OCI-LY1 (cell line): ENCODE measurements at regions not wholly inside any gene's neighbourhood (a gene's known extent, or its start where the extent isn't known, plus 50 kb on each side); places are given as distances from the start of the nearest gene placed in this dataset.

ENCODE experiments used
- H2AFZ ChIP-seq: fragments of 200-600 bp; sonication (generic), shearing (Covaris generic); 2 replicates; pipeline ENCODE4 v1.6.0; 2014; ENCODE audit warnings: antibody characterized with exemption, mild to moderate bottlenecking, low read length
- H3F3A ChIP-seq: fragments of 200-600 bp; sonication (generic), shearing (Covaris generic); 2 replicates; pipeline ENCODE4 v1.6.0; 2014; ENCODE audit warnings: mild to moderate bottlenecking, antibody characterized with exemption, low read length, moderate library complexity; ENCODE audit not compliant: insufficient read depth
- H3K27ac ChIP-seq: fragments of 200-600 bp; sonication (generic); 2 replicates; pipeline ENCODE4 v1.5.1; 2014; ENCODE audit warnings: low read length, mixed run types, mild to moderate bottlenecking, low read depth; ENCODE audit not compliant: poor library complexity, severe bottlenecking
- H3K27me3 ChIP-seq: fragments of 200-600 bp; sonication (generic); 2 replicates; pipeline ENCODE4 v1.6.0; 2014; ENCODE audit warnings: antibody characterized with exemption, mild to moderate bottlenecking, low read length, moderate library complexity; ENCODE audit not compliant: insufficient read depth
- H3K36me3 ChIP-seq: fragments of 200-600 bp; sonication (generic); 2 replicates; pipeline ENCODE4 v1.6.1; 2014; ENCODE audit warnings: mild to moderate bottlenecking, antibody characterized with exemption, low read length, moderate library complexity, mixed read lengths; ENCODE audit not compliant: insufficient read depth
- H3K4me1 ChIP-seq: fragments of 200-600 bp; sonication (generic); 2 replicates; pipeline ENCODE4 v1.5.1; 2014; ENCODE audit warnings: mild to moderate bottlenecking, low read length, moderate library complexity; ENCODE audit not compliant: insufficient read depth, severe bottlenecking
- H3K4me2 ChIP-seq: fragments of 200-600 bp; sonication (generic), shearing (Covaris generic); 2 replicates; pipeline ENCODE4 v1.6.1; 2014; ENCODE audit warnings: low read length
- H3K4me3 ChIP-seq: fragments of 200-600 bp; sonication (generic); 2 replicates; pipeline ENCODE4 v1.5.1; 2014; ENCODE audit warnings: low read length, low read depth, mild to moderate bottlenecking, mixed read lengths; ENCODE audit not compliant: poor library complexity, severe bottlenecking
- H3K79me2 ChIP-seq: fragments of 200-600 bp; shearing (Covaris generic); 2 replicates; pipeline ENCODE4 v1.6.1; 2016; ENCODE audit warnings: mixed run types, low read length, mixed read lengths; ENCODE audit not compliant: insufficient read depth
- H3K9ac ChIP-seq: fragments of 200-600 bp; sonication (generic), shearing (Covaris generic); 2 replicates; pipeline ENCODE4 v1.6.1; 2014; ENCODE audit warnings: mild to moderate bottlenecking, low read length, mixed read lengths
- H3K9me2 ChIP-seq: fragments of 200-600 bp; sonication (generic), shearing (Covaris generic); 2 replicates; pipeline ENCODE4 v1.6.1; 2014; ENCODE audit warnings: low read depth, mild to moderate bottlenecking, low read length, mixed read lengths
- H3K9me3 ChIP-seq: fragments of 200-600 bp; shearing (Covaris generic); 2 replicates; pipeline ENCODE4 v1.6.1; 2014; ENCODE audit warnings: low read length, mixed read lengths
- H4K20me1 ChIP-seq: fragments of 200-600 bp; sonication (generic), shearing (Covaris generic); 2 replicates; pipeline ENCODE4 v1.6.0; 2016; ENCODE audit warnings: mild to moderate bottlenecking, low read length; ENCODE audit not compliant: insufficient read depth
- CTCF ChIP-seq: fragments of 200-600 bp; sonication (generic), shearing (Covaris generic); IDR thresholded peaks from 2 replicates; pipeline ENCODE4 v1.5.1; 2017; ENCODE audit warnings: mild to moderate bottlenecking, antibody characterized with exemption, low read length, moderate library complexity, mixed read lengths
- EZH2 ChIP-seq: fragments of 200-600 bp; sonication (generic), shearing (Covaris generic); IDR thresholded peaks from 2 replicates; pipeline ENCODE4 v1.8.0; 2017; ENCODE audit warnings: borderline replicate concordance, mixed run types, mild to moderate bottlenecking, antibody characterized with exemption, low read length, moderate library complexity, mixed read lengths

- H3K9me3 ChIP-seq = no peaks in the 10 kb centered on the region
- no peak overlapping the region for H3K4me2 ChIP-seq
- no peaks in the 10 kb centered on the region for H3K9me2 ChIP-seq
- H3K9ac ChIP-seq = no peak overlapping the region
- H2AFZ ChIP-seq = no peak overlapping the region
- no peaks in the 10 kb centered on the region for H3K27me3 ChIP-seq
- no peaks in the 10 kb centered on the region for H3K36me3 ChIP-seq
- no peaks in the 10 kb centered on the region for H4K20me1 ChIP-seq
- no peak overlapping the region for H3K4me3 ChIP-seq
- H3K27ac ChIP-seq = no peak overlapping the region
- TF ChIP-seq EZH2 (no peak), CTCF (peak; percentile 42; the same call in 1 of the 2 replicates)
- H3K4me1 ChIP-seq = no peaks in the 10 kb centered on the region
- H3K79me2 ChIP-seq = no peaks in the 10 kb centered on the region
- H3F3A ChIP-seq = no peaks in the 10 kb centered on the region
Measured at GRCh38 chr12:111304642-111305071, 64.2 kb downstream of the PHETA1 start.

- no peaks in the 10 kb centered on the region for H3K4me1 ChIP-seq
- TF ChIP-seq CTCF (no peak), EZH2 (no peak)
- H3K79me2 ChIP-seq = no peaks in the 10 kb centered on the region
- H3K27ac ChIP-seq = no peak overlapping the region
- H3K9me2 ChIP-seq = no peaks in the 10 kb centered on the region
- H3K36me3 ChIP-seq = no peaks in the 10 kb centered on the region
- H3K4me3 ChIP-seq = no peak overlapping the region
- no peak overlapping the region for H2AFZ ChIP-seq
- no peaks in the 10 kb centered on the region for H3K9me3 ChIP-seq
- H4K20me1 ChIP-seq = no peaks in the 10 kb centered on the region
- no peak overlapping the region for H3K9ac ChIP-seq
- H3K4me2 ChIP-seq = no peak overlapping the region
- H3F3A ChIP-seq = no peaks in the 10 kb centered on the region
- H3K27me3 ChIP-seq = no peaks in the 10 kb centered on the region
Measured at GRCh38 chr12:111303531-111303930, 65.4 kb downstream of the PHETA1 start.

GRCh38 chr12:111298582-111299436 lies 70.1 kb downstream of the PHETA1 start:
- H3F3A ChIP-seq = no peaks in the 10 kb centered on the region
- no peak overlapping the region for H3K4me2 ChIP-seq
- no peaks in the 10 kb centered on the region for H3K9me2 ChIP-seq
- H2AFZ ChIP-seq = no peak overlapping the region
- no peak overlapping the region for H3K27ac ChIP-seq
- H3K27me3 ChIP-seq = no peaks in the 10 kb centered on the region
- no peak overlapping the region for H3K4me3 ChIP-seq
- no peak overlapping the region for H3K9ac ChIP-seq
- H3K79me2 ChIP-seq = no peaks in the 10 kb centered on the region
- H3K4me1 ChIP-seq = no peaks in the 10 kb centered on the region
- H3K36me3 ChIP-seq = no peaks in the 10 kb centered on the region
- H3K9me3 ChIP-seq = no peaks in the 10 kb centered on the region
- no peaks in the 10 kb centered on the region for H4K20me1 ChIP-seq
- TF ChIP-seq CTCF (peak; percentile 60), EZH2 (no peak)
